ENCODE measurements at regions not wholly inside any gene's neighbourhood (a gene's known extent, or its start where the extent isn't known, plus 50 kb on each side); places are given as distances from the start of the nearest gene placed in this dataset.

DNA sequence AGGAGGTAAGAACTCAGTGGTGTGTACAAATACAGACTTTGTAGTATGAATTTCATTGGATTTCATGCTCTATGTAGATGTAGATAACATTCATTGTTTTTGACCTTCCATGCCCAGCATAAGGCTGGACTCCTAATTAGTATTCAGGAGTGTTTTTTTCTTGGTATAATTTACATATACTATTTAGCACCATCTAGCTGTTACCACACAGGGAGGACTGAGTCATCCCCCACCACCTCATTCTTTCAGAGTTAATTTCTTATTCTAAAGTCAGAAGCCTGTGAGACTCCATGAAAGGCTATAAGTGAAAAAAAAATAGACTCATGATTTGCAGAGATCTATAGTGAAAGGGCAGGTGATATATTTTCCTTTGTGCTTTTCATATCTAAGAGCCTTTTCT is 555.0 kb downstream of the PRR16 start:
- DNase-seq (ENCODE audit: extremely low read depth in 1 of 4, low spot score in 3 of 4) (no peak), FAIRE-seq (no peak), ATAC-seq (no peak; the same call in 2 of the 3 replicates)
- no peak overlapping the region for H3K4me3 ChIP-seq
- H2AFZ ChIP-seq (ENCODE audit: low read depth, low read length): no peak overlapping the region
- H3K36me3 ChIP-seq (ENCODE audit: control insufficient read depth, insufficient read depth, low read length): no peaks in the 10 kb centered on the region
- POLR2A ChIA-PET: no interaction called here
- no peaks in the 10 kb centered on the region for H3K79me2 ChIP-seq (ENCODE audit: control insufficient read depth, insufficient read depth, low read length)
- peak overlapping the region; percentile 39; the same call in 1 of the 3 replicates for H3K27ac ChIP-seq (ENCODE audit: extremely low read depth, low read depth, low read length)
- in situ Hi-C loops (cut with MboI) (no loop called here), intact Hi-C loops (cut with micrococcal nuclease) (no loop called here)
- no peaks in the 10 kb centered on the region for H3K9me1 ChIP-seq (ENCODE audit: control insufficient read depth, insufficient read depth, low read length)
- CTCF ChIA-PET (ENCODE audit: low intra/inter-chr PET ratio): no interaction called here
- H3K4me2 ChIP-seq (ENCODE audit: insufficient read depth, low read length): no peak overlapping the region
- TF ChIP-seq, protein P1, sequence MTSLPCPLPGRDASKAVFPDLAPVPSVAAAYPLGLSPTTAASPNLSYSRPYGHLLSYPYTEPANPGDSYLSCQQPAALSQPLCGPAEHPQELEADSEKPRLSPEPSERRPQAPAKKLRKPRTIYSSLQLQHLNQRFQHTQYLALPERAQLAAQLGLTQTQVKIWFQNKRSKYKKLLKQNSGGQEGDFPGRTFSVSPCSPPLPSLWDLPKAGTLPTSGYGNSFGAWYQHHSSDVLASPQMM (CRISPR knock-in tag; IDR thresholded peaks at IDR 0.05): no peak
- TF ChIP-seq RBM17 (IDR thresholded peaks at IDR 0.05; ENCODE audit: borderline replicate concordance, low read depth, low read length): no peak
- TF ChIP-seq, protein P2, sequence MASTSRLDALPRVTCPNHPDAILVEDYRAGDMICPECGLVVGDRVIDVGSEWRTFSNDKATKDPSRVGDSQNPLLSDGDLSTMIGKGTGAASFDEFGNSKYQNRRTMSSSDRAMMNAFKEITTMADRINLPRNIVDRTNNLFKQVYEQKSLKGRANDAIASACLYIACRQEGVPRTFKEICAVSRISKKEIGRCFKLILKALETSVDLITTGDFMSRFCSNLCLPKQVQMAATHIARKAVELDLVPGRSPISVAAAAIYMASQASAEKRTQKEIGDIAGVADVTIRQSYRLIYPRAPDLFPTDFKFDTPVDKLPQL (IDR thresholded peaks at IDR 0.05; ENCODE audit: extremely low read depth, insufficient read length): no peak
- no peak for TF ChIP-seq POLR2A (conservative IDR thresholded peaks at IDR 0.05)
- no peak for TF ChIP-seq PRMT5 (CRISPR knock-in tag; IDR thresholded peaks at IDR 0.05)
- no peak for TF ChIP-seq CBX5 (IDR thresholded peaks at IDR 0.05; ENCODE audit: borderline replicate concordance, low read depth)
- TF ChIP-seq, protein P3, sequence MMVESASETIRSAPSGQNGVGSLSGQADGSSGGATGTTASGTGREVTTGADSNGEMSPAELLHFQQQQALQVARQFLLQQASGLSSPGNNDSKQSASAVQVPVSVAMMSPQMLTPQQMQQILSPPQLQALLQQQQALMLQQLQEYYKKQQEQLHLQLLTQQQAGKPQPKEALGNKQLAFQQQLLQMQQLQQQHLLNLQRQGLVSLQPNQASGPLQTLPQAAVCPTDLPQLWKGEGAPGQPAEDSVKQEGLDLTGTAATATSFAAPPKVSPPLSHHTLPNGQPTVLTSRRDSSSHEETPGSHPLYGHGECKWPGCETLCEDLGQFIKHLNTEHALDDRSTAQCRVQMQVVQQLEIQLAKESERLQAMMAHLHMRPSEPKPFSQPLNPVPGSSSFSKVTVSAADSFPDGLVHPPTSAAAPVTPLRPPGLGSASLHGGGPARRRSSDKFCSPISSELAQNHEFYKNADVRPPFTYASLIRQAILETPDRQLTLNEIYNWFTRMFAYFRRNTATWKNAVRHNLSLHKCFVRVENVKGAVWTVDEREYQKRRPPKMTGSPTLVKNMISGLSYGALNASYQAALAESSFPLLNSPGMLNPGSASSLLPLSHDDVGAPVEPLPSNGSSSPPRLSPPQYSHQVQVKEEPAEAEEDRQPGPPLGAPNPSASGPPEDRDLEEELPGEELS (CRISPR knock-in tag; IDR thresholded peaks at IDR 0.05; ENCODE audit: borderline replicate concordance): no peak
- no peak for TF ChIP-seq RB1 (IDR thresholded peaks at IDR 0.05; ENCODE audit: low read depth)
- TF ChIP-seq ZNF551 (CRISPR knock-in tag; IDR thresholded peaks at IDR 0.05): no peak
- no peaks in the 10 kb centered on the region for H3K4me1 ChIP-seq (replicated peaks in 1 of 2; ENCODE audit: control insufficient read depth in 2 of 2, insufficient read depth in 2 of 2, low read length in 2 of 2)
- H3K27me3 ChIP-seq (ENCODE audit: control insufficient read depth in 2 of 2, insufficient read depth in 2 of 2, low read length in 2 of 2): no peaks in the 10 kb centered on the region
- H3K9ac ChIP-seq (ENCODE audit: insufficient read depth in 1 of 2, low read depth in 2 of 2, low read length in 2 of 2): no peak overlapping the region
- BruUV-seq (replicated peaks): no TSS peak
- H3K9me3 ChIP-seq (replicated peaks; ENCODE audit: control insufficient read depth, insufficient read depth, low read depth, low read length): no peaks in the 10 kb centered on the region
- no peaks in the 10 kb centered on the region for H4K20me1 ChIP-seq (replicated peaks; ENCODE audit: control insufficient read depth, insufficient read depth, low read length)

All from K562 (cell line).